HS-5 (cell line): ENCODE measurements at regions not wholly inside any gene's neighbourhood (a gene's known extent, or its start where the extent isn't known, plus 50 kb on each side); places are given as distances from the start of the nearest gene placed in this dataset.
"Not testable (repeated sequence)": the region's sequence is repeated elsewhere in the genome, so short reads cannot be mapped to it uniquely, and the experiment has no call there.

ENCODE experiments used
- DNase-seq: peaks from one replicate; pipeline ENCODE4 v3.0.0-alpha.2; 2012; ENCODE audit warnings: low read depth

- no peak for DNase-seq
Measured at GRCh38 chr3:174336784-174337183, 522.4 kb upstream of the NAALADL2 start.

- no peak for DNase-seq
Measured at GRCh38 chr3:174337227-174337626, 521.9 kb upstream of the NAALADL2 start.

DNA sequence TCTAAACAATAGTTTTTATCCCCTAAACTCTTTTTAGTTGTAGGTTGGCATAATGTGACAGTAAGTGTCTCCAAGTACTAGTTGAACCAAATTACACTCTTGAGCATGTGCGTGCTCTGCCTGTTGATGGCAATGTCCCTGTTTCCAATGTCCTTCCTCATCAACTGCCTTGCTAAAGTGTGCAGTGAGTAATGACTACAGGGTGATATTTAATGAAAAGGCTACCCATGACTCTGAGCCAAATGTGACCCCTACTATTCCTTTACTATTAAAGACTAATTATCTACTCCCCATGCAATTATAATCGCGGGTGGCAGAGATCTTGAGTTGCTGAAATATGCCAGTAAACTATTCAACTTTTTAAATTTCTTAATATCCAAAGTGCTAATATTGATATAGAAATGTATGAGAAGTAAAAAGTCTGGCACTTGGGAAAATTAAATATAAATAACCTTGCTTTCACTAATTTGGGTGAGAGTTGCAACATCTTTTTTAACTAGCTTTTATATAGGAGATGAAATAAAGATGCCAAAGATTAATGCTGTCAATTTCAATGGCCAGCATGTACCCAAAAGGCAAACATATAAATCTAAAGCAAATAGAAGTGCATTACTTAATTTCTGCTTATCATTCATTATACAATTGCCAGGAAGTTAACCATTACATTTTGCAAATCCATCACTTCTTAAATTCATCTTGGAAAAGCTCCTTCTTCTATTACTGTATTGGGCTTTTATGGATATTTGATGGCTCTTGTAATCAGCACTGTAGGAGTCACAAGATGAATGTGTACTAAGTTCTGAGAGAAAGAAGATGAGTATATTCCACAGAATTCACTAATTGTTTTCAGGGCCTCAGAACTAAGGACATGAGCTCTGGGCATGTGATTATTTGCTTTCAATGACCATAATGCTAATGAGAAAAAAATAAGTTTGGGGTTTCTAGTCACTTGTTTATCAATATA is 518.2 kb upstream of the NAALADL2 start:
- DNase-seq: no peak

DNA sequence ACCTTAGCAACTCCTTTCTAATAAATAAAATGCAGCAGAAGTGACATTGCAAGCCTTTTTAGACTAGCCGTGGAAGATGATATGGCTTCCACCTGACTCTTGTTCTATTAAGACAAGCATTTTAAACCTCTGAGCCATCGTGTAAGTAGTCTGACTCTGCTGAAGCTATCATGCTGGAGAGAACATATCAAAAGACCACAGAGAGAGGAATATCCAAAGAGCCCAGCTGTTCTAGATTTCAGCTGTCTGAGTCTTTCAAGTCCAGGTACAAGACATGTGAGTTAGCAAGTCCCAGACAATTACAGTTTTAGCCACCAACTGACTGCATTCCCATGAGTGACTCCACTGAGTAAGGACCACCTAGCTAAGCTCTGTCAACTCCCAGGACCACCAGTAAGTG is 517.0 kb upstream of the NAALADL2 start:
- no peak for DNase-seq

DNA sequence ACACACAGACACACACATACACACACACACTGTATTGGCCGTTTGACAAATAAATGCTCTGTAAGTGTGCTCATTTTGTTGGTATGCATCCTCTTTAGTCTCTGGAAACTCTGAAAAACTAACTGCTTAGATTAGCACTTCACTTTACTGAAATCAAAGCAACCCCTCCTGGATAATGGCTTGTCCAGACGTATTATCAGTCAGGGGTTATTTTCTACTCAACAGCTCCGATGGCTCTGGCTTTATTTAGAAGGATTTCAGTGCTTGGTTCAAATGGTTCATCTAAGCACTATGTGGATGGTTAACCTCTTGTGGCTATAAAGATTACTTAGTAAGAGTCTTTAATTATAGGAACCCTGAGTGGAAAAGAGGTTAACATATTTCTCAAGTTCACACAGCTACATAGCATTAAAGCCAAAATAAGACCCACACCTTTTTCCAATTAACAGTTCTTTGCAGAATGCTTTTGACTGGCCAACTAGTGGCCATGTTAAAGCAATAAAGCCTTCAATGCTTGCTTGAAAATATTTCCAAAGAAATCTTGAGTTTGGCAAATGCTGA is 516.1 kb upstream of the NAALADL2 start:
- no peak for DNase-seq

- DNase-seq: no peak
Measured at GRCh38 chr3:174346141-174346540, 513.0 kb upstream of the NAALADL2 start.

DNA sequence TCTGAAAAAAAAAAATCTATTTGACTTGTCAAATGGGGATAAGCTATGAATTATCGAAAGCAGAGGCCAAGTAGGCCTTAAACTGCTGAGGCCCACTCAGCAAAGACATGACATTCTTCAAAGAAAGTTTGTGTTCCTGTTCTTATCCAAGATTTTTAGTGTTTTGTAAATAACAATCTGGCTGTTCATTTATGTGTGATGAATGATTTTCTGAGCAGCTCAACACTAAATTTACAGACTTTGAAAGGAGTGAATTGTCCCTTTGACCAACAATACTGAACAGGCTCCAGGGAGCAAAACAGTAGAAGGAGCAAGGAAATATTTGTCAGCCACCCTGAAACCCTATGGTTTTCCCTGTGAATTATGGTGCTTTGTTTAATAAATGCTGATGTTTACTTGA is 512.6 kb upstream of the NAALADL2 start:
- DNase-seq: no peak

DNA sequence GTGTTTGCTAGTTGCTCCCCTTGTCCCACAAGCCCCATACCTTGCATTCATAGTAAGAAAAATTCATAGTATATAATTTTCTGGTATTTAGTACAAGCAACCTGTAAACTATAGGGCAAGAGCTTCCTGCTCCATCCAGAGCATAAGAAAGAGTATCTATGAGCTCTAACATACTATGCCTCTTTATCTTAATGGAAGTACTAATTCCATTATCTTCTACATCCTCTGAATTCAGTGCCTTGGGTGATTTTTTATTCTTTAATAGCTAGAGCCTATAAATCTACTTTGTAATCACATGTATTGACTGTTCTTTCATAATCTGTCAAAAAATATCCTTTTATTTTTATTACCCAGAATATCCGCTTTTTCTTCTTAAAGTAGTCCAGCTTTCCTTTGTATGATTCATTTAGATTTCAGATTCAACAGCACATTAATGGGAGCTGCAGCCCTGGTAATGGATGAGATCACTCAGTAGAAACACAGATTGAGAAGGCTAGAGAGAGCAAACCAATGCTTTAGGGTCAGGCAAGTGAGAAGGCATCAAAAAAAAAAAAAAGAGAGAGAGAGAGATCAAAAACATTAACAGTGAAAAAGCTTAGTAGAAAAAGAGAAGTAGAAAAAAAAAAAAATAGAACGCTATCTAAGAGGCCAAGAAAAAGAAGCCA is 511.5 kb upstream of the NAALADL2 start:
- no peak for DNase-seq

GRCh38 chr3:174352227-174352626 is 506.9 kb upstream of the NAALADL2 start:
- no peak for DNase-seq

DNA sequence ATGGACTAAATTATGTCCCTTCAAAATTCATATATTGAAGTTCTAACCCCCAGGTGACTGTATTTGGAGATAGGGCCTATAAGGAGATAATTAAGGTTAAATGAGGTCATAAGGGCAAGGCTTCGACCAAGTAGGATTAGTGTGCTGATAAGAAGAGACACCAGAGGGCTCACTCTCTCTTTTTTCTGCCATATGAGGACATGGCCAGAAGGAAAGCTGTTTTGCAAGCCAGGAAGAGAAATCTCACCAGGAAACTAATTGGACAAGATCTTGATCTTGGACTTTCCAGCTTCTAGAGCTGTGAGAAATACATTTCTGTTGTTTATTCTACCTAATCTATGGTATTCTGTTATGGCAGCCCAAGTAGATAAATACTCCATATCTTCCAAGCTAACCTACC is 503.6 kb upstream of the NAALADL2 start:
- peak; percentile 20 for DNase-seq

- DNase-seq: no peak
Measured at GRCh38 chr3:174356596-174356995, 502.5 kb upstream of the NAALADL2 start.

GRCh38 chr3:174358252-174358651 is 500.9 kb upstream of the NAALADL2 start:
- no peak for DNase-seq

- DNase-seq: no peak
Measured at GRCh38 chr3:174362556-174362955, 496.6 kb upstream of the NAALADL2 start.

GRCh38 chr3:174363256-174363655 is 495.9 kb upstream of the NAALADL2 start:
- DNase-seq: no peak

DNA sequence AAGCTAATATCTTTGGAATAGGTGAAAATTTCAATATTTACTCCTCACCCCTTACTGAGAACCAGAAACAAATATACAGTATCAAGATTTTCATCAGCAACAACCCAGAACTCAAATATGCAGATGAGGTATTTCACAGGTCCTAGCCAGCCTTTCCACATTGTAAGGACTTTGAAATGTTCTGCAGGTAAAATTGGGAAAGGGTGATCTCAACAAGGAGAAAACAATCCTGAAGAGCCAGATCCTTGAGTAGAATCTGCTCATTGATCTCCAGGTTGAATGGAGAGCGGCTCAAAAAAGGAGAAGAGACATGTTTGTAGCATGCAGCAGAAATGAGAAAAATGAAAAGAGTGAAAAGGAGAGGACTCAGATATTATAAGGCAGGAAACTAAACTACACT is 493.3 kb upstream of the NAALADL2 start:
- DNase-seq: no peak

- not testable (repeated sequence) for DNase-seq
Measured at GRCh38 chr3:174366904-174367303, 492.2 kb upstream of the NAALADL2 start.

DNA sequence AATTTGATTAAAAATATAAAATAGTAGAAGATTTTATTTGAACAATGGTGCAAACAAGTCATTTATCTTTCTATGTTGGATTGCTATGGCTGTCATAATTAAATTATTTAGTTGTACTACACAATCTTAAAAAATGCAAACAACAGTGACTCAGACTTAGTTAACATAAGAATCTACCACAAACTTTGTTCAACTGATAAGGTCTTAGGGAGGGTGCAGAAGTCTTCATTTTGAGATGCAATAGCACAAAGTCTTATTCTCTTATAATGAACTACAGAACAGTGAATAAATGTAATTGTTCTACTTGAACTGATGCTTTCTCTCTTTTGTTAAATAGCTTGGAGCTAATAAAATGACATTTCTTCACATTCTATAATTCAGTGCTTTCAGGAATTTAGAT is 482.8 kb upstream of the NAALADL2 start:
- no peak for DNase-seq

DNA sequence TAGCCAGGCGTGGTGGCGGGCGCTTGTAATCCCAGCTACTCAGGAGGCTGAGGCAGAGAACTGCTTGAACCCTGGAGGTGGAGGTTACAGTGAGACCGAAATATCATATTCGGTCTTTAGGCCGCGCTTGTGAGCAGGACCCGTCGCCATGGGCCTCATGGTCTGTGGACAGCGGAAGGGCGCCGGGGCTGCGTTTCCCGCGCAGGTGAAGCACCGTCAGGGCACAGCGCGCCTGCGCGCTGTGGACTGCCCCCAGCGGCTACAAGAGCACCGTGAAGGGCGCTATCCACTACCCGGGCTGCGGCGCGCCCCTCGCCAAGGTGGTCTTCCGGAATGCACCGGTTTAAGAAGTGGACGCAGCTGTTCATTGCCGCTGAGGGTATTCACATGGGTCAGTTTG is 482.0 kb upstream of the NAALADL2 start:
- no peak for DNase-seq

- no peak for DNase-seq
Measured at GRCh38 chr3:174377684-174378083, 481.4 kb upstream of the NAALADL2 start.

DNA sequence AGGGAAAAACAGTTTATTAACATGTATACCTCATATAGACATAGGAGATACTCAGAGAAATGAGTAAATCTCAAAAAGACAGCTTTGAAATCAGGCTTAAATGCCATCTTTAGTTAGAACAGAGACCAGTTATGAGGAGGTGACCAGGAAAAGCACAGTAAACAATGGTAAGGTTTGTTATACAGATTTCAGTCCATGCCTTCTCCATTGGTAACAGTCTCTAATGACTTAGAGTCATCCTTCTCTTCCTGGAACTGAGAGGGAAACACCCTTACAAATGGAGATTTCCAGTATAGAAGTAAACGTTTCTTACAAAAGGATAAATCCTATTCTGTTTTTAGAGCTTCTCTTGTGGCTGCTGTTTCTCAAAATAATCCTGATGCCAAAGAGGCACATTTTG is 476.3 kb upstream of the NAALADL2 start:
- no peak for DNase-seq

- no peak for DNase-seq
Measured at GRCh38 chr3:174387736-174388135, 471.4 kb upstream of the NAALADL2 start.

DNA sequence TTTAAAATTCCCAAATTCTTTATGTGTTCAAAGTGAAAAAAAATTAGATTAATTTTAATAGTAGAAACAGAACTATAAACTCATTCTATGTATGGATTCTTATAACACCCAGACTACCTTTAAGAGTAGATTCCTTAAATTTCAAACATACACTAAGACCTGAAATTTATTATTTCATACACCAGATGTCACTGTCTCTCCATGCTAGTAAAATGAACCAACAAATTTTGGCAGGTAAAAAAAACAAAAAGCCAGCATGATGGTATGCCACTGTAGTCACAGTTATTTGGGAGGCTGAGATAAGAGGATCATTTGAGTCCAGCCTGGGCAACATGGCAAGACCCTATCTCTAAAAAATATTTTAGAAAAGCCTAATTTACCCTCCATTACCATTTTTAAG is 461.3 kb upstream of the NAALADL2 start:
- peak; percentile 20 for DNase-seq

GRCh38 chr3:174398761-174399160 is 460.4 kb upstream of the NAALADL2 start:
- no peak for DNase-seq
